Activated naive CD4-positive, alpha-beta T cell treated with anti-CD3 and anti-CD28 coated beads, Interleukin-2, amount 50 U/mL, for 24 hours (primary cell): ENCODE measurements at regions not wholly inside any gene's neighbourhood (a gene's known extent, or its start where the extent isn't known, plus 50 kb on each side); places are given as distances from the start of the nearest gene placed in this dataset.

ENCODE experiments used
- H3K27ac Mint-ChIP-seq: one replicate; pipeline ENCODE4 v1.8.0; 2021; ENCODE audit warnings: mild to moderate bottlenecking, mixed read lengths
- H3K27me3 Mint-ChIP-seq: one replicate; pipeline ENCODE4 v1.8.0; 2021; ENCODE audit warnings: mixed read lengths
- H3K36me3 Mint-ChIP-seq: one replicate; pipeline ENCODE4 v1.8.0; 2021; ENCODE audit warnings: mixed read lengths
- H3K4me1 Mint-ChIP-seq: one replicate; pipeline ENCODE4 v1.8.0; 2021; ENCODE audit warnings: mixed read lengths
- H3K4me3 Mint-ChIP-seq: one replicate; pipeline ENCODE4 v1.8.0; 2021; ENCODE audit warnings: mild to moderate bottlenecking, mixed read lengths
- H3K9me3 Mint-ChIP-seq: one replicate; pipeline ENCODE4 v1.8.0; 2021; ENCODE audit warnings: mixed read lengths

GRCh38 chr12:61018571-61018970 lies 1241.6 kb upstream of the USP15 start:
- H3K9me3 Mint-ChIP-seq = peaks cover 4% of the 10 kb centered on the region
- no peak overlapping the region for H3K4me3 Mint-ChIP-seq
- H3K36me3 Mint-ChIP-seq = no peaks in the 10 kb centered on the region
- H3K27ac Mint-ChIP-seq = no peak overlapping the region
- H3K4me1 Mint-ChIP-seq = no peaks in the 10 kb centered on the region
- H3K27me3 Mint-ChIP-seq = no peaks in the 10 kb centered on the region

- H3K27ac Mint-ChIP-seq = no peak overlapping the region
- no peak overlapping the region for H3K4me3 Mint-ChIP-seq
- H3K9me3 Mint-ChIP-seq = peaks cover 12% of the 10 kb centered on the region
- no peaks in the 10 kb centered on the region for H3K27me3 Mint-ChIP-seq
- no peaks in the 10 kb centered on the region for H3K4me1 Mint-ChIP-seq
- no peaks in the 10 kb centered on the region for H3K36me3 Mint-ChIP-seq
These were observed 1237.0 kb upstream of the USP15 start for GRCh38 chr12:61023231-61023630.

DNA sequence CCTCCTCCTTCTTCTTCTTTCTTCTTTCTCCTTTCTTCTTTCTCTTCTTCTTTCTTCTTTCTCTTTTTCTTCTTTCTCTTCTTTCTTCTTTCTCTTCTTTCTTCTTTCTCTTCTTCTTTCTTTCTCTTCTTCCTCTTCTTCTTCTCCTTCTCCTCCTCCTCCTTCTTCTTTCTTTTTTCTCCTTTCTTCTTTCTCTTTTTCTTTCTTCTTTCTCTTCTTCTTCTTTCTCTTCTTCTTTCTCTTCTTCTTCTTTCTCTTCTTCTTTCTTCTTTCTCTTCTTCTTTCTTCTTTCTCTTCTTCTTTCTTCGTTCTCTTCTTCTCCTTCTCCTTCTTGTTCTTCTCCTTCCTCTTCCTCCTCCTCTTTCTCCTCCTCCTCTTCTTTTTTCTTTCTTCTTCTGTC lies 1230.7 kb upstream of the USP15 start:
- H3K4me1 Mint-ChIP-seq = no peaks in the 10 kb centered on the region

GRCh38 chr12:61037792-61038191 lies 1222.4 kb upstream of the USP15 start:
- Mint-ChIP-seq H3K9me3 (no peaks in the 10 kb centered on the region), H3K4me1 (no peaks in the 10 kb centered on the region), H3K36me3 (no peaks in the 10 kb centered on the region), H3K4me3 (no peak overlapping the region), H3K27me3 (no peaks in the 10 kb centered on the region), H3K27ac (no peak overlapping the region)

More for the DNA sequence above, 1230.7 kb upstream of the USP15 start:
- H3K27me3 Mint-ChIP-seq = peaks cover 1% of the 10 kb centered on the region
- H3K4me3 Mint-ChIP-seq = no peak overlapping the region
- H3K27ac Mint-ChIP-seq = no peak overlapping the region
- peaks cover 1% of the 10 kb centered on the region for H3K36me3 Mint-ChIP-seq
- H3K9me3 Mint-ChIP-seq = peaks cover 15% of the 10 kb centered on the region

DNA sequence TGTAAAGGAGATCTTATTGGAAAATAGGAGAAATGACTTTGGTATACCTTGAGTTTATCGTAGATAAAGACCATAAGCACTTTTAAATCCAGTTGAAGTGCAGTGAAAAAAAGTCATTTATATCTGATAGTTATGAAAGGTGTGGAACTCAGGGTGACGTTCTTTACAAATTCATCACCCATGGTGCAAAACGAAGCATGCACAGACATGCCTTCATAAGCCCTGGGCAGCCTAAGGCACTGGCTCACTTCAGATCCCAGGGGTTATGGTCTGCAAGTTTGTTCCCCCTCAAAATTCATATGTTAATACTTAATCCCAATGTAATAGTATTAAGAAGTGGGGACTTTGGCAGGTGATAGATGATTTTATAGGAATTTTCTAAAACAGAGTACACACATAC lies 1216.4 kb upstream of the USP15 start:
- Mint-ChIP-seq H3K9me3 (no peaks in the 10 kb centered on the region), H3K36me3 (no peaks in the 10 kb centered on the region), H3K4me1 (no peaks in the 10 kb centered on the region), H3K4me3 (no peak overlapping the region), H3K27me3 (no peaks in the 10 kb centered on the region), H3K27ac (no peak overlapping the region)

DNA sequence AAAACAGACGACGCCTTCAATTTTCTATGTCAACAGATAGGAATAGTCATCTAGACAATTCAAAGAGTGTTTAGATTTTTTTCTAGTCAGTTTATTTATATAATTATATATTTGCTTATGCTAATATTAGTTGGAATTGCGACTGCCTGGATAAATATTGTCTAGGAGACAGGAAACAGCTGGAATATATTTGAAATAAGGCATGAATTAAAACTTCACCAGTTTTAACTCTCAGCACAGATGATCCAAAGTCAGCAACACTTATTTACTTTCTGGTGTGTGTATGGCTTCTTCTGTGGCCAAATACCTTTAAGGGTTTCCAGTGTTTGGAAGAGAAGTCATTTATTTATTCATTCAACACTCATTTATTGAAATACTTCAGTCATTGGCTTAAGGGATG lies 1215.4 kb upstream of the USP15 start:
- Mint-ChIP-seq H3K9me3 (no peaks in the 10 kb centered on the region), H3K36me3 (no peaks in the 10 kb centered on the region), H3K4me1 (no peaks in the 10 kb centered on the region), H3K27ac (no peak overlapping the region), H3K4me3 (no peak overlapping the region), H3K27me3 (no peaks in the 10 kb centered on the region)

GRCh38 chr12:61070640-61071414 lies 1189.4 kb upstream of the USP15 start:
- Mint-ChIP-seq H3K9me3 (no peaks in the 10 kb centered on the region), H3K4me3 (no peak overlapping the region), H3K27me3 (no peaks in the 10 kb centered on the region), H3K4me1 (no peaks in the 10 kb centered on the region), H3K27ac (no peak overlapping the region), H3K36me3 (no peaks in the 10 kb centered on the region)

DNA sequence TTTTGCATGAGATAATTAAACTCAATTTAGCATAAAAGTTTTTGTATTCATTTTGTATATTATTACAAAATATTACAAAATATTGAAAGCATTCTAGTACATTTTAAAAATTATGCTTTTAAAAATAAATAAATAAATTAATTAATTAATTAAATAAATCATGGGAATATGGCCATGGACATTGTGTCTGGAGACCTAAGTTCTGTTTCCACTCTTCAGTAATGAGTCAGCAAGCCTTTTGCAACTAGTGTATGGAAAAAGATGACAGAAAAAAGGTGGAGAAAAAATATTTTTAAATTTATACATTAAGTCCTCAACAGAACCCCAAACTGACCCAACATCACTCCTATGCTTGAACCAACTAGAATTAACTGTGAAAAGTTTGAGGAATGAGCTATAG lies 1187.5 kb upstream of the USP15 start:
- no peaks in the 10 kb centered on the region for H3K9me3 Mint-ChIP-seq
- H3K27ac Mint-ChIP-seq = no peak overlapping the region
- no peaks in the 10 kb centered on the region for H3K4me1 Mint-ChIP-seq
- H3K4me3 Mint-ChIP-seq = no peak overlapping the region
- no peaks in the 10 kb centered on the region for H3K36me3 Mint-ChIP-seq
- no peaks in the 10 kb centered on the region for H3K27me3 Mint-ChIP-seq

GRCh38 chr12:61095111-61095510 lies 1165.1 kb upstream of the USP15 start:
- no peaks in the 10 kb centered on the region for H3K27me3 Mint-ChIP-seq
- no peaks in the 10 kb centered on the region for H3K36me3 Mint-ChIP-seq
- H3K27ac Mint-ChIP-seq = no peak overlapping the region
- no peak overlapping the region for H3K4me3 Mint-ChIP-seq
- H3K9me3 Mint-ChIP-seq = peaks cover 6% of the 10 kb centered on the region
- no peaks in the 10 kb centered on the region for H3K4me1 Mint-ChIP-seq

- H3K4me3 Mint-ChIP-seq = no peak overlapping the region
- H3K9me3 Mint-ChIP-seq = no peaks in the 10 kb centered on the region
- H3K27ac Mint-ChIP-seq = no peak overlapping the region
- no peaks in the 10 kb centered on the region for H3K27me3 Mint-ChIP-seq
- H3K4me1 Mint-ChIP-seq = no peaks in the 10 kb centered on the region
- no peaks in the 10 kb centered on the region for H3K36me3 Mint-ChIP-seq
These were observed 1162.1 kb upstream of the USP15 start for GRCh38 chr12:61098031-61098580.

DNA sequence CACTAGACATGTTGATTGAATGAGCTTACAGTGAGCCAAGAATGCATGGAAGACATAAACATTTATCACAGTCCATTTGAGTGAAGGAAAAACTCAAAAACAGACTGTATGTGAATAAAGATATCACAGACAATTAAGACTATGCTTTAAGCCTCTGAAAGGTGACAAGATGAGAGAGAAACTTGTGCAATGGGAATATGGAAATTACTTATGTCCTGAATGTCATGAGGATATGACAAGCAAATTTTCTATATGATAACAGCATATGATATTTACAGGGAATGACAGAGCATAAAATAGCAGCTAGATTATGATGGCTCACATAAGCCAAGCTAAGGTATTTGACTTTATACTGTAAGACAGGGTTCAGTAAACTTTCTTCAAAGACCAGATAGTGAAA lies 1153.1 kb upstream of the USP15 start:
- H3K9me3 Mint-ChIP-seq = peaks cover 7% of the 10 kb centered on the region
- no peaks in the 10 kb centered on the region for H3K36me3 Mint-ChIP-seq

GRCh38 chr12:61111218-61111617 lies 1149.0 kb upstream of the USP15 start:
- Mint-ChIP-seq H3K9me3 (peaks cover under 1% of the 10 kb centered on the region), H3K36me3 (no peaks in the 10 kb centered on the region), H3K27ac (no peak overlapping the region), H3K27me3 (no peaks in the 10 kb centered on the region), H3K4me1 (no peaks in the 10 kb centered on the region), H3K4me3 (no peak overlapping the region)

More for the DNA sequence above, 1153.1 kb upstream of the USP15 start:
- Mint-ChIP-seq H3K27me3 (no peaks in the 10 kb centered on the region), H3K27ac (no peak overlapping the region), H3K4me3 (no peak overlapping the region), H3K4me1 (no peaks in the 10 kb centered on the region)

GRCh38 chr12:61137677-61138414 lies 1122.4 kb upstream of the USP15 start:
- H3K4me3 Mint-ChIP-seq = no peak overlapping the region
- peaks cover 8% of the 10 kb centered on the region for H3K9me3 Mint-ChIP-seq
- H3K27ac Mint-ChIP-seq = no peak overlapping the region
- no peaks in the 10 kb centered on the region for H3K4me1 Mint-ChIP-seq
- H3K27me3 Mint-ChIP-seq = no peaks in the 10 kb centered on the region
- no peaks in the 10 kb centered on the region for H3K36me3 Mint-ChIP-seq

- H3K27me3 Mint-ChIP-seq = no peaks in the 10 kb centered on the region
- no peak overlapping the region for H3K27ac Mint-ChIP-seq
- H3K4me3 Mint-ChIP-seq = no peak overlapping the region
- no peaks in the 10 kb centered on the region for H3K36me3 Mint-ChIP-seq
- no peaks in the 10 kb centered on the region for H3K4me1 Mint-ChIP-seq
- H3K9me3 Mint-ChIP-seq = peaks cover 8% of the 10 kb centered on the region
These were observed 1121.8 kb upstream of the USP15 start for GRCh38 chr12:61138415-61138759.

DNA sequence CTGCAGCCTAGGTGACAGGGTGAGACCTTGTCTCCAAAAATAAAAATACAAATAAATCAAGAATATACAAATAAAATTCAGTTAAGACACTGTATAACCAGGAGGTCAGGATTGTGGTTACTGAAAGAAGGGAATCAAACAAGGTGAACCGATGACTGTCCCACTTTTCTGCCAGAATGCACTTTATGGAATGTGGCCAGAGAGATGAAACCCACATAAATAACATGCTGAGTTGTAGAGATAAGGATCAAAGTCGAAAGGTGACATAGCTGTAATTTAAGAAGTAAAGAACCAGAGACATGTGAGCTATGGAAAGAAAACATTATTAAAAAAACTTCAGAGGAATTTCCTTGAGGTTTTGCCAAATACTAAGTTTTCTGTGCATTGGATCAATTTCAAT lies 1098.2 kb upstream of the USP15 start:
- Mint-ChIP-seq H3K4me1 (no peaks in the 10 kb centered on the region), H3K4me3 (no peak overlapping the region), H3K36me3 (no peaks in the 10 kb centered on the region), H3K27me3 (no peaks in the 10 kb centered on the region), H3K9me3 (peaks cover 18% of the 10 kb centered on the region), H3K27ac (no peak overlapping the region)

GRCh38 chr12:61188801-61189595 lies 1071.2 kb upstream of the USP15 start:
- H3K27me3 Mint-ChIP-seq = no peaks in the 10 kb centered on the region
- no peak overlapping the region for H3K4me3 Mint-ChIP-seq
- H3K36me3 Mint-ChIP-seq = no peaks in the 10 kb centered on the region
- H3K9me3 Mint-ChIP-seq = peaks cover 7% of the 10 kb centered on the region
- H3K4me1 Mint-ChIP-seq = no peaks in the 10 kb centered on the region
- H3K27ac Mint-ChIP-seq = no peak overlapping the region
